Gastrocnemius medialis (tissue), 4 donors: ENCODE measurements at regions not wholly inside any gene's neighbourhood (a gene's known extent, or its start where the extent isn't known, plus 50 kb on each side); places are given as distances from the start of the nearest gene placed in this dataset.

Source experiments
- CTCF ChIP-seq, 5 experiments: fragments of 450-650 bp in 3 of 5; fragments of 200-600 bp in 2 of 5; sonication (generic) in 2 of 5; IDR thresholded peaks in 4 of 5; conservative IDR thresholded peaks in 1 of 5; 1 replicate in 4 of 5; 2 replicates in 1 of 5; pipeline ENCODE4 v1.5.1; 2016 to 2019; ENCODE audit warnings: antibody characterized with exemption in 5 of 5, mild to moderate bottlenecking in 3 of 5, moderate library complexity in 3 of 5
- POLR2A ChIP-seq, 2 donors: fragments of 450-650 bp; IDR thresholded peaks; one replicate each; pipeline ENCODE4 v1.6.1; 2017; ENCODE audit warnings: antibody characterized with exemption in 2 of 2, mild to moderate bottlenecking in 2 of 2, moderate library complexity in 2 of 2

DNA sequence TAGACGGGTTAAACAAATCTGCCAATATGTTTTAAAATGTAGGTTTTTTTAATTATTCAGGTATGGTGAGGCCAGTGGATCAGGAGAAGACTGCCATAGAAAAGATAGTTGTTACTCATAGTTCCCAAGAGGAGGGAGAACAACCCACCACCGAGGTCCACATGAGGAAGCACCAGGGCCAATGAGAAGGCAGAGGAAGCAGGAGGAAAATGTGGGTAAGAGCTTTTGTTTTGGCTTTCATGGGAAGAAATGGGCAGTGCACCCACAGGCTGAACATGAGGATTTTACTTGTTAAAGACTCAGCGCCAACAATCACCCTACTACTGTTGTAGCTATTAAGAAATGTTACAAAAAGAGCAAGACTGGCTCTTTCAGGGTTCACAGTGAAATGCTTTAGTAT is 191.8 kb upstream of the HNMT start:
- TF ChIP-seq POLR2A (IDR thresholded peaks at IDR 0.05) (no peak), CTCF (IDR thresholded peaks at IDR 0.05 in 4 of 5, conservative IDR thresholded peaks at IDR 0.05 in 1 of 5) (no peak)
